Peyer's patch (tissue), 4 donors: ENCODE measurements at regions not wholly inside any gene's neighbourhood (a gene's known extent, or its start where the extent isn't known, plus 50 kb on each side); places are given as distances from the start of the nearest gene placed in this dataset.

ENCODE experiments used
- POLR2A ChIP-seq, 2 donors: fragments of 450-650 bp; IDR thresholded peaks; one replicate each; pipeline ENCODE4 v1.5.1; 2017; ENCODE audit warnings: antibody characterized with exemption in 2 of 2, mild to moderate bottlenecking in 2 of 2, moderate library complexity in 2 of 2
- TF ChIP-seq, protein P1 (sequence below), 6 experiments: fragments of 450-650 bp in 4 of 6; fragments of 200-600 bp in 2 of 6; sonication (generic) in 1 of 6; IDR thresholded peaks; one replicate each; pipeline ENCODE4 v1.5.1; 2017 to 2019; ENCODE audit warnings: antibody characterized with exemption in 6 of 6, mild to moderate bottlenecking in 3 of 6, moderate library complexity in 1 of 6

DNA sequence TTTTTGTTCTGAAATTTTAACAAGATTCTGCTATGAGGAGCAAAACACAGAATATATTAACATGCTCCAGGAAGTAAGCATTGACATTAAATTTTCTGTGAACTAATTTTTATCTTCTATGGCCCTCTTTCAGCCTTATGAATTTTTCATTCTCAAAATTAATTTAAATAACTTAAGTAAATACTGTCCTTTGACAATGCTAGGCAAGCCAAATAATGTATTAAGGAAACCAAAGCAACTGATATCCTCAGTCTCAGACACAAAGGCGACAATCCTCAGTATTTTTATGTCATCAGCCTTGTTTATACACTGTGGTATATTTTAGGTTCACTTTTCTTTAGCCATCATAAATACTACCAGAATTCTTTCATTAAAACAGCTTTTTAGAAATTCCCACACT, 159.8 kb downstream of the CGGBP1 start:
- no peak for TF ChIP-seq POLR2A (IDR thresholded peaks at IDR 0.05)
- TF ChIP-seq, protein P1, sequence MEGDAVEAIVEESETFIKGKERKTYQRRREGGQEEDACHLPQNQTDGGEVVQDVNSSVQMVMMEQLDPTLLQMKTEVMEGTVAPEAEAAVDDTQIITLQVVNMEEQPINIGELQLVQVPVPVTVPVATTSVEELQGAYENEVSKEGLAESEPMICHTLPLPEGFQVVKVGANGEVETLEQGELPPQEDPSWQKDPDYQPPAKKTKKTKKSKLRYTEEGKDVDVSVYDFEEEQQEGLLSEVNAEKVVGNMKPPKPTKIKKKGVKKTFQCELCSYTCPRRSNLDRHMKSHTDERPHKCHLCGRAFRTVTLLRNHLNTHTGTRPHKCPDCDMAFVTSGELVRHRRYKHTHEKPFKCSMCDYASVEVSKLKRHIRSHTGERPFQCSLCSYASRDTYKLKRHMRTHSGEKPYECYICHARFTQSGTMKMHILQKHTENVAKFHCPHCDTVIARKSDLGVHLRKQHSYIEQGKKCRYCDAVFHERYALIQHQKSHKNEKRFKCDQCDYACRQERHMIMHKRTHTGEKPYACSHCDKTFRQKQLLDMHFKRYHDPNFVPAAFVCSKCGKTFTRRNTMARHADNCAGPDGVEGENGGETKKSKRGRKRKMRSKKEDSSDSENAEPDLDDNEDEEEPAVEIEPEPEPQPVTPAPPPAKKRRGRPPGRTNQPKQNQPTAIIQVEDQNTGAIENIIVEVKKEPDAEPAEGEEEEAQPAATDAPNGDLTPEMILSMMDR (IDR thresholded peaks at IDR 0.05), result no peak
